GM12878 (cell line): ENCODE measurements at regions not wholly inside any gene's neighbourhood (a gene's known extent, or its start where the extent isn't known, plus 50 kb on each side); places are given as distances from the start of the nearest gene placed in this dataset.

Experiments used
- ATAC-seq: fragments of 200-7000 bp; cut with Tn5 transposase; 3 replicates; pipeline ENCODE4 v1.9.1; 2020; ENCODE audit warnings: mild to moderate bottlenecking, moderate library complexity
- BruUV-seq: library from RNA; stranded (reverse); fragments of 400-500 nt; replicated peaks from 2 replicates; lab custom pipeline; 2021; lab: Mats Ljungman, UMichigan
- CTCF ChIA-PET: fragments of 300-600 bp; sonication (Branson Sonifier 250); formaldehyde crosslinking; extraction: SDS; loops from one replicate; lab custom pipeline; 2021; ENCODE audit warnings: inconsistent platforms; lab: Yijun Ruan, JAX
- POLR2A ChIA-PET: fragments of 350-600 bp; formaldehyde crosslinking; extraction: SDS; loops from one replicate; lab custom pipeline; 2021; ENCODE audit warnings: inconsistent platforms; lab: Charles Lee
- RAD21 ChIA-PET: fragments of 300-600 bp; sonication (Branson Sonifier 250); formaldehyde crosslinking; loops from one replicate; lab custom pipeline; 2023; ENCODE audit warnings: antibody characterized with exemption; ENCODE audit not compliant: unreplicated experiment; lab: Charles Lee
- SMC1A ChIA-PET: fragments of 300-600 bp; sonication (Branson Sonifier 250); formaldehyde crosslinking; loops from one replicate; lab custom pipeline; 2023; ENCODE audit not compliant: unreplicated experiment, uncharacterized antibody; lab: Charles Lee
- DNase-seq: peaks from one replicate; pipeline ENCODE4 v3.0.0-alpha.2; 2011; ENCODE audit warnings: low read depth, low spot score
- FAIRE-seq: peaks from 3 replicates; lab custom pipeline; 2011; peaks lifted over from hg19 to GRCh38; lab: Jason Lieb, UNC
- H2AFZ ChIP-seq: 2 replicates; pipeline ENCODE4 v1.6.0; 2011; ENCODE audit warnings: low read depth, low read length, control low read depth; ENCODE audit not compliant: control insufficient read depth
- H3K27ac ChIP-seq: 2 replicates; pipeline ENCODE4 v1.5.1; 2011; ENCODE audit warnings: control low read depth; ENCODE audit not compliant: control insufficient read depth, insufficient read depth
- H3K27me3 ChIP-seq, 2 experiments: replicated peaks in 1 of 2; 2 replicates each; pipeline versions ENCODE4 v1.6.0 to v1.6.1; 2011; ENCODE audit warnings: low read length in 1 of 2; ENCODE audit not compliant: control insufficient read depth in 2 of 2, insufficient read depth in 2 of 2
- H3K36me3 ChIP-seq, 2 experiments: 2 replicates each; pipeline ENCODE4 v1.5.1; 2011; ENCODE audit warnings: low read length in 1 of 2; ENCODE audit not compliant: control insufficient read depth in 2 of 2, insufficient read depth in 2 of 2
- H3K4me1 ChIP-seq: 2 replicates; pipeline ENCODE4 v1.6.1; 2011; ENCODE audit warnings: mild to moderate bottlenecking, low read length, moderate library complexity, mixed read lengths; ENCODE audit not compliant: control insufficient read depth, insufficient read depth
- H3K4me2 ChIP-seq: 2 replicates; pipeline ENCODE4 v1.6.0; 2011; ENCODE audit warnings: control low read depth; ENCODE audit not compliant: control insufficient read depth, insufficient read depth
- H3K4me3 ChIP-seq: fragments of 200-600 bp; sonication (generic); 2 replicates; pipeline ENCODE4 v1.5.1; 2016
- H3K79me2 ChIP-seq: 2 replicates; pipeline ENCODE4 v1.6.0; 2011; ENCODE audit warnings: low read length; ENCODE audit not compliant: control insufficient read depth, insufficient read depth
- H3K9ac ChIP-seq: 2 replicates; pipeline ENCODE4 v1.8.0; 2011; ENCODE audit warnings: low read length, control low read depth, mixed read lengths; ENCODE audit not compliant: control insufficient read depth, insufficient read depth
- H3K9me3 ChIP-seq: replicated peaks from 3 replicates; pipeline ENCODE4 v1.5.1; 2011; ENCODE audit warnings: mild to moderate bottlenecking, low read length; ENCODE audit not compliant: control insufficient read depth, insufficient read depth
- H4K20me1 ChIP-seq: 2 replicates; pipeline ENCODE4 v1.6.0; 2011; ENCODE audit not compliant: control insufficient read depth, insufficient read depth
- ATF7 ChIP-seq: fragments of 450-650 bp; IDR thresholded peaks from 2 replicates; pipeline ENCODE4 v1.6.1; 2016; ENCODE audit warnings: low read depth, mild to moderate bottlenecking
- CTCF ChIP-seq, 3 experiments: IDR thresholded peaks in 2 of 3; conservative IDR thresholded peaks in 1 of 3; 2 replicates each; pipeline ENCODE4 v1.5.1; 2011; ENCODE audit warnings: low read depth in 3 of 3, low read length in 3 of 3, mild to moderate bottlenecking in 3 of 3, control low read depth in 2 of 3, moderate library complexity in 2 of 3, inconsistent platforms in 1 of 3, mixed read lengths in 1 of 3; ENCODE audit not compliant: control insufficient read depth in 2 of 3, insufficient read depth in 1 of 3; ENCODE audit errors: extremely low read depth in 1 of 3
- RAD21 ChIP-seq: IDR thresholded peaks from 2 replicates; pipeline ENCODE4 v1.6.1; 2011; ENCODE audit warnings: mild to moderate bottlenecking, low read depth, low read length, moderate library complexity; ENCODE audit not compliant: insufficient read depth
- SKIL ChIP-seq: fragments of 450-650 bp; IDR thresholded peaks from 2 replicates; pipeline ENCODE4 v1.6.1; 2017; ENCODE audit warnings: mild to moderate bottlenecking, low read depth, inconsistent platforms; ENCODE audit not compliant: poor library complexity, severe bottlenecking
- SMAD1 ChIP-seq: fragments of 450-650 bp; IDR thresholded peaks from 2 replicates; pipeline ENCODE4 v1.6.1; 2018; ENCODE audit warnings: mild to moderate bottlenecking, low read depth; ENCODE audit not compliant: partially characterized antibody
- SMC3 ChIP-seq: IDR thresholded peaks from 2 replicates; pipeline ENCODE4 v1.6.1; 2011; ENCODE audit warnings: low read length, improper control_type of control experiment, borderline replicate concordance
- SRF ChIP-seq, 2 experiments: IDR thresholded peaks; 2 replicates each; pipeline ENCODE4 v1.6.1; 2011; ENCODE audit warnings: low read depth in 2 of 2, low read length in 2 of 2, mild to moderate bottlenecking in 1 of 2, moderate library complexity in 1 of 2
- STAT1 ChIP-seq: fragments of 450-650 bp; conservative IDR thresholded peaks from 2 replicates; pipeline ENCODE4 v1.6.1; 2014; ENCODE audit warnings: antibody characterized with exemption, mild to moderate bottlenecking
- WGBS: methylation state at CpG from one replicate; pipeline ENCODE4 v1.1.6; 2016; ENCODE audit warnings: low lambda C conversion rate; ENCODE audit not compliant: insufficient replicate concordance, insufficient coverage; ENCODE audit errors: missing lambda C conversion rate; 5-methylcytosine and 5-hydroxymethylcytosine counted together
- in situ Hi-C: fragments of 300-500 bp; cut with MboI; formaldehyde crosslinking; loops from 9 replicates; pipeline ENCODE4 v1.14.3; 2018; ENCODE audit warnings: mixed read lengths
- intact Hi-C: fragments of 100-400 bp; cut with micrococcal nuclease; formaldehyde crosslinking; loops from one replicate; pipeline ENCODE4 v1.14.2; 2022; ENCODE audit not compliant: unreplicated experiment

GRCh38 chr12:78562368-78563205 is 302.0 kb upstream of the SYT1 start:
- Histone ChIP-seq H4K20me1 (no peaks in the 10 kb centered on the region), H3K4me3 (no peak overlapping the region), H3K4me2 (no peak overlapping the region), H3K4me1 (no peaks in the 10 kb centered on the region), H3K79me2 (no peaks in the 10 kb centered on the region), H3K27ac (no peak overlapping the region), H3K36me3 (no peaks in the 10 kb centered on the region), H2AFZ (no peak overlapping the region), H3K9me3 (no peaks in the 10 kb centered on the region), H3K27me3 (no peaks in the 10 kb centered on the region), H3K9ac (no peak overlapping the region)
- BruUV-seq = no TSS peak
- POLR2A ChIA-PET = no interaction called here
- FAIRE-seq (no peak), DNase-seq (no peak), ATAC-seq (peak; percentile 48; the same call in 2 of the 3 replicates)
- CTCF ChIA-PET = interaction anchor here (0.7 to 2.0 kb wide), 9 partner anchors 14 to 815 kb away, joined by 3 to 16 read pairs (median 3); no protein-coding TSS in a partner anchor
- RAD21 ChIA-PET = interaction anchor here (1.2 to 1.5 kb wide), 2 partner anchors 612 to 782 kb away, joined by 5 read pairs; no protein-coding TSS in a partner anchor
- TF ChIP-seq SMC3 (peak; percentile 22; the same call in 1 of the 2 replicates), SRF (IDR thresholded peaks at IDR 0.05; ENCODE audit: low read depth in 2 of 2, low read length in 2 of 2) (no peak), SMAD1 (no peak), SKIL (no peak), RAD21 (peak; percentile 26; the same call in 1 of the 2 replicates), STAT1 (no peak), ATF7 (no peak), CTCF (IDR thresholded peaks at IDR 0.05 in 2 of 3, conservative IDR thresholded peaks at IDR 0.05 in 1 of 3; ENCODE audit: control insufficient read depth in 2 of 3, extremely low read depth in 1 of 3, insufficient read depth in 1 of 3, low read depth in 3 of 3, low read length in 3 of 3) (peak; percentile 19 to 36 (median 34); a peak in 3 of 6 replicates)
- intact Hi-C loops (loop anchor here (2.0 to 10.0 kb wide), 3 partner anchors 442 to 782 kb away; no protein-coding TSS in a partner anchor), in situ Hi-C loops (no loop called here)
- WGBS = 22% methylated on average over 2 of the region's 2 CpGs
- SMC1A ChIA-PET = interaction anchor here (0.6 to 1.2 kb wide), 3 partner anchors 107 to 784 kb away, joined by 3 to 6 read pairs (median 3); no protein-coding TSS in a partner anchor
